DND-41 (cell line): ENCODE measurements at regions not wholly inside any gene's neighbourhood (a gene's known extent, or its start where the extent isn't known, plus 50 kb on each side); places are given as distances from the start of the nearest gene placed in this dataset.

Experiments
- CTCF ChIP-seq: IDR thresholded peaks from 2 replicates; pipeline ENCODE4 v1.5.1; 2012; ENCODE audit warnings: borderline replicate concordance, low read length, moderate library complexity, mild to moderate bottlenecking; ENCODE audit not compliant: poor library complexity, severe bottlenecking; ENCODE audit errors: extremely low read depth
- EZH2 ChIP-seq: IDR thresholded peaks from 3 replicates; pipeline ENCODE4 v1.6.1; 2012; ENCODE audit warnings: borderline replicate concordance, low read depth, mild to moderate bottlenecking, moderate library complexity, low read length, inconsistent platforms; ENCODE audit not compliant: severe bottlenecking

- TF ChIP-seq EZH2 (no peak), CTCF (no peak)
These were observed 193.3 kb upstream of the SPHKAP start for GRCh38 chr2:228374741-228375140.
